ENCODE measurements at regions not wholly inside any gene's neighbourhood (a gene's known extent, or its start where the extent isn't known, plus 50 kb on each side); places are given as distances from the start of the nearest gene placed in this dataset.

DNA sequence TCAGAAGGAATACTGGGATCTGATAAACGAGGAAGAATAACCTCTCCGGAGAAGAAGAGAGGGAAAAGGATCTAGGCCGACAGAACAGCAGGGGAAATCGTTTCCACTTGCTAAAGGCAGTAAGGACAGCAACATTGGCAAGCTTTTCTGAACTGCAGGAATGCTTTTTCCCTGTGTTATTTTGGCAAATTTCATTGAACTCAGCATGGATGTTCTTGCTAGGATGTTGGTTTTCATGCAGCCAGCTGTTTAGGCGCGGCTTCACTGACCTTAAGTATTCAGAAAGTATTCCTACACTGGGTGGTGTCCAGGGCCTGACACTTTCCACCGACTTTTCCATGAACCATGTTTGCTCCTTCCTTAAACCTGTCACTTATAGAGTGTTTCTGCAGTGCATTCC, 489.7 kb downstream of the CNTN3 start:
- Histone ChIP-seq H3K4me3 (no peak overlapping the region), H3K4me1 (no peaks in the 10 kb centered on the region), H3K27me3 (no peaks in the 10 kb centered on the region), H3K27ac (no peak overlapping the region), H3K36me3 (no peaks in the 10 kb centered on the region), H3K9me3 (no peaks in the 10 kb centered on the region)
- TF ChIP-seq POLR2AphosphoS5 (IDR thresholded peaks at IDR 0.05; ENCODE audit: insufficient read depth in 1 of 2, low read depth in 1 of 2) (no peak), POLR2A (IDR thresholded peaks at IDR 0.05) (no peak), CTCF (IDR thresholded peaks at IDR 0.05) (no peak)
- DNase-seq (ENCODE audit: extremely low spot score in 2 of 2), result no peak
- intact Hi-C loops (cut with DNase I), result no loop called here

GRCh38 chr3:74122281-74122680, 492.2 kb downstream of the CNTN3 start:
- Histone ChIP-seq H3K27ac (no peak overlapping the region), H3K36me3 (no peaks in the 10 kb centered on the region), H3K27me3 (no peaks in the 10 kb centered on the region), H3K9me3 (no peaks in the 10 kb centered on the region), H3K4me1 (no peaks in the 10 kb centered on the region), H3K4me3 (no peak overlapping the region)
- no peak for DNase-seq (ENCODE audit: extremely low spot score in 2 of 2)
- TF ChIP-seq CTCF (IDR thresholded peaks at IDR 0.05) (no peak), POLR2A (IDR thresholded peaks at IDR 0.05) (no peak), POLR2AphosphoS5 (IDR thresholded peaks at IDR 0.05; ENCODE audit: insufficient read depth in 1 of 2, low read depth in 1 of 2) (no peak)
- intact Hi-C loops (cut with DNase I), result no loop called here

DNA sequence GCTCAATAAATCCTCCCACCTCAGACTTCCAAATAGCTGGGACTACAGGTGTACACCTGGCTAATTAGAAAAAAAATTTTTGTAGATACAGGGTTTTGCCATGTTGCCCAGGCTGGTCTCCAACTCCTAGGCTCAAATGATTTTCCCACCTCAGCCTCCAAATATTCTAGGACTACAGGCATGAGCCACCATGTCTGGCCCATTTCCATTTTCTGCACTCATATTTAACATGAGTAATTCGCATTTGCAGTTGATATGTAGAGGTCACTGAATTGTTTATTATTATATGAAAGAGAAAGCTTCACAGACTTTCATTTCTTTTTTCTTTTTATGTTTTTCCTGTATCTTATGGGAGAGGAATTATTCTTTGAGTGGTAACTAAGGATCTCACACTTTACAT, 492.7 kb downstream of the CNTN3 start:
- DNase-seq (ENCODE audit: extremely low spot score in 2 of 2), result no peak
- intact Hi-C loops (cut with DNase I), result no loop called here
- Histone ChIP-seq H3K27me3 (no peaks in the 10 kb centered on the region), H3K4me3 (no peak overlapping the region), H3K27ac (no peak overlapping the region), H3K9me3 (no peaks in the 10 kb centered on the region), H3K36me3 (no peaks in the 10 kb centered on the region), H3K4me1 (no peaks in the 10 kb centered on the region)
- TF ChIP-seq POLR2AphosphoS5 (IDR thresholded peaks at IDR 0.05; ENCODE audit: insufficient read depth in 1 of 2, low read depth in 1 of 2) (no peak), CTCF (IDR thresholded peaks at IDR 0.05) (no peak), POLR2A (IDR thresholded peaks at IDR 0.05) (no peak)

GRCh38 chr3:74119221-74119620, 494.5 kb upstream of the PDZRN3 start:
- H3K36me3 ChIP-seq, result no peaks in the 10 kb centered on the region
- no peaks in the 10 kb centered on the region for H3K27me3 ChIP-seq
- no peak overlapping the region for H3K27ac ChIP-seq
- no peak for TF ChIP-seq POLR2AphosphoS5 (IDR thresholded peaks at IDR 0.05; ENCODE audit: insufficient read depth in 1 of 2, low read depth in 1 of 2)
- no peak for TF ChIP-seq POLR2A (IDR thresholded peaks at IDR 0.05)
- no peak for TF ChIP-seq CTCF (IDR thresholded peaks at IDR 0.05)
- no peak for DNase-seq (ENCODE audit: extremely low spot score in 2 of 2)
- no peaks in the 10 kb centered on the region for H3K4me1 ChIP-seq
- intact Hi-C loops (cut with DNase I), result no loop called here
- no peaks in the 10 kb centered on the region for H3K9me3 ChIP-seq
- H3K4me3 ChIP-seq, result no peak overlapping the region

DNA sequence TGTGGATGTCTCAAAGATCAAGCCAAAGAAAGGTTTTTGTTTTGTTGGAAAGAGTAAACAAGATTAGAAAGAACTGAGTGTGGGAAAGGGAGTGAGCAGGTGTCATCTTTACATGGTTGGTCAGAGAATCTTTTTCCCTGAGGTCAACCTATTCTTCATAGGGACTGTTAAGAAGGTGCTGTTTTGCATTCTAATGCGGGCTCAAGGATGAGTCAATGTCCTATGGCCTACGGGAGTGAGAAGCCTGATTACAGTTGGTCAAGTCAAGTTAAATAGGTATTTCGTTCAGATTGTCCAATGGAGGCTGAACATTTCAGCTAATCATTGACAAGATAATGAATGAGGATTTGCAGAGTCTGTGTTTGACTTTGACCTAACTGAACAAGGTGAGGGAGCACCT, 491.2 kb upstream of the PDZRN3 start:
- TF ChIP-seq CTCF (IDR thresholded peaks at IDR 0.05), result no peak
- no peak for TF ChIP-seq POLR2A (IDR thresholded peaks at IDR 0.05)
- no peak for TF ChIP-seq POLR2AphosphoS5 (IDR thresholded peaks at IDR 0.05; ENCODE audit: insufficient read depth in 1 of 2, low read depth in 1 of 2)
- intact Hi-C loops (cut with DNase I), result no loop called here
- no peaks in the 10 kb centered on the region for H3K4me1 ChIP-seq

More for the DNA sequence above, 491.2 kb upstream of the PDZRN3 start:
- Histone ChIP-seq H3K9me3 (no peaks in the 10 kb centered on the region), H3K36me3 (no peaks in the 10 kb centered on the region), H3K27me3 (no peaks in the 10 kb centered on the region), H3K4me3 (no peak overlapping the region), H3K27ac (no peak overlapping the region)
- DNase-seq (ENCODE audit: extremely low spot score in 2 of 2), result no peak

Data from vagina (tissue), 2 donors.